ENCODE measurements at regions not wholly inside any gene's neighbourhood (a gene's known extent, or its start where the extent isn't known, plus 50 kb on each side); places are given as distances from the start of the nearest gene placed in this dataset.

- Mint-ChIP-seq H3K27ac (no peak overlapping the region), H3K4me3 (no peak overlapping the region), H3K4me1 (ENCODE audit: low read depth) (no peaks in the 10 kb centered on the region), H3K27me3 (ENCODE audit: low read depth) (no peaks in the 10 kb centered on the region), H3K9me3 (ENCODE audit: insufficient read depth) (peaks cover 12% of the 10 kb centered on the region), H3K36me3 (ENCODE audit: low read depth) (no peaks in the 10 kb centered on the region)
- no peak for DNase-seq
- ATAC-seq: no peak
- POLR2A ChIA-PET: no interaction called here
- CTCF ChIA-PET: no interaction called here
Measured at GRCh38 chr4:12221031-12221430, 792.3 kb upstream of the HS3ST1 start.

GRCh38 chr4:12211636-12212035, 782.9 kb upstream of the HS3ST1 start:
- Mint-ChIP-seq H3K4me3 (no peak overlapping the region), H3K4me1 (ENCODE audit: low read depth) (no peaks in the 10 kb centered on the region), H3K27ac (no peak overlapping the region), H3K27me3 (ENCODE audit: low read depth) (no peaks in the 10 kb centered on the region), H3K36me3 (ENCODE audit: low read depth) (no peaks in the 10 kb centered on the region), H3K9me3 (ENCODE audit: insufficient read depth) (peaks cover 12% of the 10 kb centered on the region)
- ATAC-seq (no peak), DNase-seq (no peak)
- CTCF ChIA-PET: no interaction called here
- POLR2A ChIA-PET: no interaction called here

DNA sequence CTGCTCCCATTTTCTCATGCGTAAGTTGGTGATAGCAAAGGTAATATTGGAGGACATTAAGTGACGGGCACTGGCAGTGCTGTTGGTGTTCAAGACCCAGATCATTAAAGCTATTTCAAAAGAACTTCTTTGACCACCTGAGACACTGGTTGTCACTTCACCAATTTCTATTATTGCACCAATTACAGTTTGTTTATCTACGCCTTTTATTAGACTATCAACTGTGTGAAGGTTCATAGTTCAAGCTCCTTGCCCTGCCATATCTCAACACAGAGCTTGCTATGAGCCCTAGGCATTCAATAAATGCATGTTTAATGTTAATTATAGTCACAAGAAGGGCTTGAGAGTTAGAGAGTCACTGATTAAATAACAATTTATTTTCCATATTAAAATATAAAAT, 778.7 kb upstream of the HS3ST1 start:
- POLR2A ChIA-PET: no interaction called here
- Mint-ChIP-seq H3K4me1 (ENCODE audit: low read depth) (no peaks in the 10 kb centered on the region), H3K27ac (no peak overlapping the region), H3K4me3 (no peak overlapping the region), H3K27me3 (ENCODE audit: low read depth) (no peaks in the 10 kb centered on the region), H3K9me3 (ENCODE audit: insufficient read depth) (peaks cover 15% of the 10 kb centered on the region), H3K36me3 (ENCODE audit: low read depth) (no peaks in the 10 kb centered on the region)
- CTCF ChIA-PET: no interaction called here
- no peak for ATAC-seq
- no peak for DNase-seq

DNA sequence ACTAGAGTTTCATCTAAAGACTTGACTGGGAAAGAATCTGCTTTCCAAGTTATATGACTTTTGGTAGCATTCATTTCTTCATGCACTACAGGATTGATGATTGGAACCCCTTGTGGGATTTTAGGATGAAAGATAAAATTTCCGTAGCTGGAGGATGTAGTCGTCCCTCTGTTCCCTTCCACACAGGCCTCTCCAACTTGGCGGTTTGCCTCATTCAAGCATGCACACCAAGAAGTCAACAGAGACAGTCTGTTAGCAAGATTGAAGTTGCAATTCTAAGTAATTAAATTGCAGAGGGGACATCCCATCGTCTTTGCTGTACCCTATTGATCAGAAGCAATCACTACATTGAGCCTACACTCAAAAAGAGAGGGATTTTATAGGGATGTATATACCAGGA, 777.4 kb upstream of the HS3ST1 start:
- no peak overlapping the region for H3K27ac Mint-ChIP-seq
- no peaks in the 10 kb centered on the region for H3K36me3 Mint-ChIP-seq (ENCODE audit: low read depth)
- CTCF ChIA-PET: no interaction called here
- H3K4me3 Mint-ChIP-seq: no peak overlapping the region
- DNase-seq (no peak), ATAC-seq (no peak)
- POLR2A ChIA-PET: no interaction called here
- H3K4me1 Mint-ChIP-seq (ENCODE audit: low read depth): no peaks in the 10 kb centered on the region
- H3K27me3 Mint-ChIP-seq (ENCODE audit: low read depth): no peaks in the 10 kb centered on the region
- peaks cover 10% of the 10 kb centered on the region for H3K9me3 Mint-ChIP-seq (ENCODE audit: insufficient read depth)

GRCh38 chr4:12203945-12204344, 775.3 kb upstream of the HS3ST1 start:
- ATAC-seq (no peak), DNase-seq (no peak)
- no peaks in the 10 kb centered on the region for H3K27me3 Mint-ChIP-seq (ENCODE audit: low read depth)
- peaks cover 3% of the 10 kb centered on the region for H3K9me3 Mint-ChIP-seq (ENCODE audit: insufficient read depth)
- H3K27ac Mint-ChIP-seq: no peak overlapping the region
- POLR2A ChIA-PET: no interaction called here
- no peak overlapping the region for H3K4me3 Mint-ChIP-seq
- H3K4me1 Mint-ChIP-seq (ENCODE audit: low read depth): no peaks in the 10 kb centered on the region
- CTCF ChIA-PET: no interaction called here
- no peaks in the 10 kb centered on the region for H3K36me3 Mint-ChIP-seq (ENCODE audit: low read depth)

GRCh38 chr4:12200226-12200625, 771.5 kb upstream of the HS3ST1 start:
- Mint-ChIP-seq H3K27ac (no peak overlapping the region), H3K4me1 (ENCODE audit: low read depth) (no peaks in the 10 kb centered on the region), H3K36me3 (ENCODE audit: low read depth) (no peaks in the 10 kb centered on the region), H3K9me3 (ENCODE audit: insufficient read depth) (peaks cover 3% of the 10 kb centered on the region), H3K27me3 (ENCODE audit: low read depth) (no peaks in the 10 kb centered on the region), H3K4me3 (no peak overlapping the region)
- ATAC-seq (no peak), DNase-seq (no peak)
- CTCF ChIA-PET: no interaction called here
- POLR2A ChIA-PET: no interaction called here

GRCh38 chr4:12186526-12186925, 757.8 kb upstream of the HS3ST1 start:
- Mint-ChIP-seq H3K9me3 (ENCODE audit: insufficient read depth) (peaks cover 5% of the 10 kb centered on the region), H3K27me3 (ENCODE audit: low read depth) (no peaks in the 10 kb centered on the region), H3K27ac (no peak overlapping the region), H3K4me1 (ENCODE audit: low read depth) (no peaks in the 10 kb centered on the region), H3K4me3 (no peak overlapping the region), H3K36me3 (ENCODE audit: low read depth) (no peaks in the 10 kb centered on the region)
- ATAC-seq (no peak), DNase-seq (no peak)
- CTCF ChIA-PET: no interaction called here
- POLR2A ChIA-PET: no interaction called here

DNA sequence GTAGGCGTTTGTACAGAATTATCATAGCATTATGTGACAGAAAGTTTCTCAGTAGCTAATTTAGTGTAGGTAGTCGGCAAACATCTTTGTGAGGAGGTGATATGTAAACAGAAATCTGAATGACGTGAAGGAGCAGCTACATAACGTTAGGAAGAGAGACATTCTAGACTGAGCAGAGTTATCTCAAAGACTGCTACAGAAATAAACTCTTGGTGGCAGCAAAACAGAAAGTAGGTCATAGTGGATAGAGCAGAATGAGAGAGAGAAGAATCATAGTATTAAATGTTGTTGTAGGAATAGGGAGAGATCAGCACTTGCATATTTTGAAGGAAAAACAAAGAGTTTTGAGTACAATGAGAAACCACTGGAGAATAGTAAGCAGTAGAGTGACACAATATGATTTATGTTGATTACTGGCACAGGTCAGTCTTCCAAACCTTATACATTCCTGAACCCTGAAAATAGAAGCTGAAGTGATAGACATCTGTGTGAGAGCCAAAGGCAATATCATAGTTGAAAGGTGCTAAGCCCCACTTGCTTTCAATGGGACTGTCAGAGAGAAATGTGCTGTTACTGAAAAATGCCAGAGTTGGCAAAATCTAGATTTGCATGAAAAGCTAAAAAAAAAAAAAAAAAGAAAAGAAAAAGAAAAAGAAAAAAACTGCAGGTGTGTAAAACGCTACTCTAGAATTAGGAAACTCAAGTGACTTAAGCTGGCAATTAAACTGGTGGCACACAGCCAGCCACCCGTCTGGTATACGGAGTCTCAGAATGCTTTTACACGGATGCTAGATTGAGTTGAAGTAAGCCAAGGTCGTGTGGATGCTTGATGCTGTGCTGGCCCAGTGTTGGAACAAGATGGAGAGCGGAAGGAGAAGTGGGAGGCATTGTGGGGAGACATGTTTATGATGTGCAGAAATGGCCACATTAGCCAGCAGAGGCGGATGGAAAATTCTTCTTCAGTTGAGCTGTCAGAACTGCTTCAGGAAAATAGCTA, 750.2 kb upstream of the HS3ST1 start:
- no peaks in the 10 kb centered on the region for H3K27me3 Mint-ChIP-seq (ENCODE audit: low read depth)
- ChIA-PET POLR2A (no interaction called here), CTCF (no interaction called here)
- no peak overlapping the region for H3K4me3 Mint-ChIP-seq
- DNase-seq: no peak
- no peak overlapping the region for H3K27ac Mint-ChIP-seq
- no peaks in the 10 kb centered on the region for H3K36me3 Mint-ChIP-seq (ENCODE audit: low read depth)
- peaks cover 3% of the 10 kb centered on the region for H3K9me3 Mint-ChIP-seq (ENCODE audit: insufficient read depth)
- H3K4me1 Mint-ChIP-seq (ENCODE audit: low read depth): no peaks in the 10 kb centered on the region
- ATAC-seq: no peak

DNA sequence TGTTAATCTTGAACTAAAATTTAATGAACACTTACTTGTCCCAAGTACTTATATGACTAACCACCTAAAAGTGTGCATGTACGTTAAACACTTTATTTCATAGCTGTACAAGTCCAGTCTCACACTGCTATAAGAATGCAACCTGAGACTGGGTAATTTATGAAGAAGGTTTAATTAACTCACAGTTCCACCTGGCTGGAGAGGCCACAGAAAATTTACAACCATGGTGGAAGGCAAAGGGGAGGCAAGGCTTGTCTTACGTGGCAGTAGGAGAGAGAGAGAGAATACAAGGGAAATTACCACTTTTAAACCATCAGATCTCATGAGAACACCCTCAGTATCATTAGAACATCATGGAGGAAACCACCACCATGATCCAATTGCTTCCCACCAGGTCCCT, 748.7 kb upstream of the HS3ST1 start:
- Mint-ChIP-seq H3K4me3 (no peak overlapping the region), H3K27me3 (ENCODE audit: low read depth) (no peaks in the 10 kb centered on the region), H3K36me3 (ENCODE audit: low read depth) (no peaks in the 10 kb centered on the region), H3K27ac (no peak overlapping the region), H3K4me1 (ENCODE audit: low read depth) (no peaks in the 10 kb centered on the region), H3K9me3 (ENCODE audit: insufficient read depth) (peaks cover 3% of the 10 kb centered on the region)
- DNase-seq (no peak), ATAC-seq (no peak)
- CTCF ChIA-PET: no interaction called here
- POLR2A ChIA-PET: no interaction called here

DNA sequence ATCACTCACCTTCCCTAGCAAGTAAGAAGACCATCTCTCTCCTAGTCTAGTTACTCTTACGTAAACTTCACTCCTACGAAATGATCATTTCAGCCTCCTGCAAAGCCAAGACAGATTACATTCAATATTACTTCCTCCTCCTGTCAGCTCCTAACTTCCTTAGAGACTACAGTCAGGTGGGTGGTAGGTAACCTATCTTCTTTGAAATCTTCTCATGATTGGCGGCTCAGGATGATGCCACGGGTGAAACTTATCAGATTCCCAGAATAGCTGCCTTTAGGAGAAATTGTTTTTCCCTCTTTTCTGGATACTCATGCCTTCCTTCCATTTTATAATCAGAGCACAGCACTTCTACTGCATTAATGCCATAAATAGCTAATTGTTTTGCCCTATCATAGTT, 744.8 kb upstream of the HS3ST1 start:
- DNase-seq (no peak), ATAC-seq (no peak)
- Mint-ChIP-seq H3K27me3 (ENCODE audit: low read depth) (no peaks in the 10 kb centered on the region), H3K36me3 (ENCODE audit: low read depth) (no peaks in the 10 kb centered on the region), H3K27ac (no peak overlapping the region), H3K4me1 (ENCODE audit: low read depth) (no peaks in the 10 kb centered on the region), H3K4me3 (no peak overlapping the region), H3K9me3 (ENCODE audit: insufficient read depth) (peaks cover 3% of the 10 kb centered on the region)
- ChIA-PET CTCF (no interaction called here), POLR2A (no interaction called here)

DNA sequence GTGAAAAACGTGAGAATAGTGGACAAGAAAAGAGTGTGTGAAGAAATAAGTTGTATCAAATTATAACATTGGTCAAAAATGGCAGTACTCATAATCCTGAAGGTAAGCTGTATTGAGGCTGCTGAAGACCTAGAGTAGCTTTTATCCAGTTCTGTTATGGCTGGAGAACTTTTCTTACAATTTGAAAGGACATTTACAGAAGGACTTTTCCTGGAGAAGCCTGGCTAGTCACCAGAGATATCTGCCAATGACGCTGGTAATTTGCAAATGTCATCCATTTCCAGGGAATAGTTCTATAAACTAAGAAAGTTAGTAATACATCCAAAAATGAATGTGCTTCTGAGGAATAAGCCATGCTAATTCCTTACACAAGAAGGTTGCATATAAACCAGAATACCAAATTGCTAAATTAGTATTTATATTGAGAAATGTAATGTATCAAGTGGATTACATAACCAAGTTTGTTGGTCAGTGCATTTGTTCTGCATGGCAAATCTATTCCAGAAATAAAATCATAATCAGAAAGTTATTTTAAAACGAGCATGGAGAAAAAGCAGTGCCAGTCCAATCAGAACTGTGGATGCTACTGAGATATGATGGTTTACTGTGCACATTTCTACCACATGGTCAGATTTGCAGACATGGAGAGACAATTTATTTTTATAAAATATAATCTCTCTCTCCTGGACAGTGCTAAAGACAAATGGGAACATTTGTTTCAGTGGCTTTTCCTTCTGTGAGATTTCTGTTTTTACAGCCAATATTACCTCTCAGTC, 743.7 kb upstream of the HS3ST1 start:
- Mint-ChIP-seq H3K27me3 (ENCODE audit: low read depth) (no peaks in the 10 kb centered on the region), H3K36me3 (ENCODE audit: low read depth) (no peaks in the 10 kb centered on the region), H3K9me3 (ENCODE audit: insufficient read depth) (peaks cover 3% of the 10 kb centered on the region), H3K27ac (no peak overlapping the region), H3K4me3 (no peak overlapping the region), H3K4me1 (ENCODE audit: low read depth) (no peaks in the 10 kb centered on the region)
- ATAC-seq: no peak
- DNase-seq: no peak
- ChIA-PET CTCF (interaction anchor here (0.6 kb wide), 1 partner anchor 353 kb away, joined by 3 read pairs; no protein-coding TSS in a partner anchor), POLR2A (no interaction called here)

GRCh38 chr4:12170308-12170707, 741.6 kb upstream of the HS3ST1 start:
- no peaks in the 10 kb centered on the region for H3K27me3 Mint-ChIP-seq (ENCODE audit: low read depth)
- ChIA-PET CTCF (no interaction called here), POLR2A (no interaction called here)
- ATAC-seq (no peak), DNase-seq (no peak)
- H3K9me3 Mint-ChIP-seq (ENCODE audit: insufficient read depth): no peaks in the 10 kb centered on the region
- no peaks in the 10 kb centered on the region for H3K36me3 Mint-ChIP-seq (ENCODE audit: low read depth)
- no peaks in the 10 kb centered on the region for H3K4me1 Mint-ChIP-seq (ENCODE audit: low read depth)
- H3K27ac Mint-ChIP-seq: no peak overlapping the region
- H3K4me3 Mint-ChIP-seq: no peak overlapping the region

All from activated CD8-positive, alpha-beta T cell treated with anti-CD3 and anti-CD28 coated beads, Interleukin-2, amount 10 ng/mL, durations not matched to agents 7 days and 5 days (primary cell).